ENCODE measurements at regions not wholly inside any gene's neighbourhood (a gene's known extent, or its start where the extent isn't known, plus 50 kb on each side); places are given as distances from the start of the nearest gene placed in this dataset.

DNA sequence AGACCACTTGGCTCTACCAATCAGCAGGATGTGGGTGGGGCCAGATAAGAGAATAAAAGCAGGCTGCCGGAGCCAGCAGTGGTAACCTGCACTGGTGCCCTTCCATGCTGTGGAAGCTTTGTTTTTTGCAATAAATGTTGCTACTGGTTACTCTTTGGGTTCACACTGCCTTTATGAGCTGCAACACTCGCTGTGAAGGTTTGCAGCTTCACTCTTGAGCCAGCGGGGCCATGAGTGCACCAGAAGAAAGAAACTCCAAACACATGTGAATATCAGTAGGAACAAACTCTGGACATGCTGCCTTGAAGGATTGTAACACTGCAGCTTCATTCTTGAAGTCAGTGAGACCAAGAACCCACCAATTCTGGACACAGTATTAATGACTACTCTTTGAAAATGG, 89.9 kb upstream of the MBOAT1 start:
- H3K4me3 ChIP-seq = no peak overlapping the region
- no peaks in the 10 kb centered on the region for H3K36me3 ChIP-seq
- no peaks in the 10 kb centered on the region for H3K27me3 ChIP-seq
- H3K27ac ChIP-seq = no peak overlapping the region
- intact Hi-C loops (cut with DNase I) = no loop called here
- no peak for DNase-seq
- no peak overlapping the region for H3K9ac ChIP-seq (ENCODE audit: low read depth in 2 of 2, low read length in 2 of 2)
- no peaks in the 10 kb centered on the region for H3K9me3 ChIP-seq
- no peak for TF ChIP-seq CTCF (IDR thresholded peaks at IDR 0.05)
- no peaks in the 10 kb centered on the region for H3K4me1 ChIP-seq

GRCh38 chr6:20302702-20303251, 90.5 kb upstream of the MBOAT1 start:
- Histone ChIP-seq H3K9me3 (no peaks in the 10 kb centered on the region), H3K27ac (no peak overlapping the region), H3K27me3 (no peaks in the 10 kb centered on the region), H3K4me1 (no peaks in the 10 kb centered on the region), H3K36me3 (no peaks in the 10 kb centered on the region), H3K4me3 (no peak overlapping the region), H3K9ac (ENCODE audit: low read depth in 2 of 2, low read length in 2 of 2) (no peak overlapping the region)
- no peak for DNase-seq
- TF ChIP-seq CTCF (IDR thresholded peaks at IDR 0.05) = no peak
- intact Hi-C loops (cut with DNase I) = no loop called here

DNA sequence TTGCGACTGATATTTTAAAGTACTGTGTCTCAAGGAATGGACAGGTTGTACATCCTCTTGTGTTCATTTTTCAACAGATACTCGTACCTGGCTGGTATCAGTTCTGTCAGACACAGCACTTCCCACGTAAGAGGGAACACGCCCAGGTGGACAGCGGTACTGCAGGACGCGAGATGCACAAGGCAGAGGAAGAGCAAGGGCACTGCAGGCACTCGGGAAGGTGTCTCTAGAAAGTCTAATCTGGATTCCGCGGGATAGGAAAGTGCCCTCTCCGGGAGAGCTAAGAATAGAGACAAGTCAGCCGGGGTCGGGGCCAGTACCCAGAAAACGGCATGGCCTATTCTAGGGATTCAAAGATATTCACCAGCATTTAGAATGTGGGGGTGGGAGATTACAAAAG, 94.2 kb upstream of the MBOAT1 start:
- intact Hi-C loops (cut with DNase I) = no loop called here
- H3K9me3 ChIP-seq = no peaks in the 10 kb centered on the region
- H3K4me3 ChIP-seq = no peak overlapping the region
- H3K27me3 ChIP-seq = no peaks in the 10 kb centered on the region
- H3K9ac ChIP-seq (ENCODE audit: low read depth in 2 of 2, low read length in 2 of 2) = no peak overlapping the region
- H3K36me3 ChIP-seq = no peaks in the 10 kb centered on the region
- no peak for TF ChIP-seq CTCF (IDR thresholded peaks at IDR 0.05)
- no peaks in the 10 kb centered on the region for H3K4me1 ChIP-seq
- DNase-seq = no peak
- H3K27ac ChIP-seq = no peak overlapping the region

DNA sequence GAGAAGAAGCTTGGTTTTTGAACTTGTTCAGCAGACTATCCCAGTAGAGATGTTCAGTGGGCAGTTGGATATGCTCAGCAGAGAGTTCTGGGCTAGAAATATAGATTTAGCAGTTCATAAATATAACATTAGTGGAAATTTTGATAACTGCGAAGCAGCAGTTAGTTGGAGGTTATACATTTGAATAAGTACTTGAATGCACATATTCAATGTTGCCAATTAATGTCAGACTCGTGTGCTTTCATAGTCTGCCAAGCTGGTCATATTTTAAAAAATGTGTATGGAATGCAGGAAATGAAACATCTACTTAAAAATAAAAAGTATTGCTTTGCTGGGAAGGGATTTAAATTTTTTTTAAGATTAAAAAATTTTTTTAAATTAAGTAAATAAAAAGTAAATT, 92.5 kb upstream of the E2F3 start:
- no peak overlapping the region for H3K4me3 ChIP-seq
- H3K36me3 ChIP-seq = no peaks in the 10 kb centered on the region
- H3K9me3 ChIP-seq = no peaks in the 10 kb centered on the region
- no peaks in the 10 kb centered on the region for H3K4me1 ChIP-seq
- DNase-seq = no peak
- intact Hi-C loops (cut with DNase I) = no loop called here
- no peak for TF ChIP-seq CTCF (IDR thresholded peaks at IDR 0.05)
- H3K27me3 ChIP-seq = no peaks in the 10 kb centered on the region
- no peak overlapping the region for H3K27ac ChIP-seq
- no peak overlapping the region for H3K9ac ChIP-seq (ENCODE audit: low read depth in 2 of 2, low read length in 2 of 2)

- no peak overlapping the region for H3K4me3 ChIP-seq
- no peaks in the 10 kb centered on the region for H3K9me3 ChIP-seq
- no peak overlapping the region for H3K27ac ChIP-seq
- no peaks in the 10 kb centered on the region for H3K36me3 ChIP-seq
- no peaks in the 10 kb centered on the region for H3K27me3 ChIP-seq
- H3K9ac ChIP-seq (ENCODE audit: low read depth in 2 of 2, low read length in 2 of 2) = no peak overlapping the region
- intact Hi-C loops (cut with DNase I) = no loop called here
- no peaks in the 10 kb centered on the region for H3K4me1 ChIP-seq
- DNase-seq = no peak
- TF ChIP-seq CTCF (IDR thresholded peaks at IDR 0.05) = no peak
Measured at GRCh38 chr6:20310185-20310584, 91.5 kb upstream of the E2F3 start.

GRCh38 chr6:20312606-20313005, 89.1 kb upstream of the E2F3 start:
- no peak overlapping the region for H3K9ac ChIP-seq (ENCODE audit: low read depth in 2 of 2, low read length in 2 of 2)
- no peaks in the 10 kb centered on the region for H3K36me3 ChIP-seq
- intact Hi-C loops (cut with DNase I) = no loop called here
- no peak overlapping the region for H3K4me3 ChIP-seq
- H3K27me3 ChIP-seq = no peaks in the 10 kb centered on the region
- TF ChIP-seq CTCF (IDR thresholded peaks at IDR 0.05) = no peak
- no peak overlapping the region for H3K27ac ChIP-seq
- no peak for DNase-seq
- H3K9me3 ChIP-seq = no peaks in the 10 kb centered on the region
- no peaks in the 10 kb centered on the region for H3K4me1 ChIP-seq
